MM.1S (cell line): ENCODE measurements at regions not wholly inside any gene's neighbourhood (a gene's known extent, or its start where the extent isn't known, plus 50 kb on each side); places are given as distances from the start of the nearest gene placed in this dataset.

Experiments
- EZH2 ChIP-seq: fragments of 300-600 bp; sonication (generic); optimal IDR thresholded peaks from 2 replicates; pipeline ENCODE3; 2017; ENCODE audit warnings: low read depth, mild to moderate bottlenecking, antibody characterized with exemption, low read length, mixed read lengths
- EZH2phosphoT487 ChIP-seq: fragments of 300-600 bp; sonication (generic); IDR thresholded peaks from 2 replicates; pipeline ENCODE4 v1.6.1; 2018; ENCODE audit warnings: antibody characterized with exemption, low read length
- TF ChIP-seq, protein P1 (sequence below): fragments of 300-600 bp; sonication (generic); IDR thresholded peaks from 2 replicates; pipeline ENCODE4 v1.5.1; 2016; ENCODE audit warnings: antibody characterized with exemption, low read length, mixed read lengths

DNA sequence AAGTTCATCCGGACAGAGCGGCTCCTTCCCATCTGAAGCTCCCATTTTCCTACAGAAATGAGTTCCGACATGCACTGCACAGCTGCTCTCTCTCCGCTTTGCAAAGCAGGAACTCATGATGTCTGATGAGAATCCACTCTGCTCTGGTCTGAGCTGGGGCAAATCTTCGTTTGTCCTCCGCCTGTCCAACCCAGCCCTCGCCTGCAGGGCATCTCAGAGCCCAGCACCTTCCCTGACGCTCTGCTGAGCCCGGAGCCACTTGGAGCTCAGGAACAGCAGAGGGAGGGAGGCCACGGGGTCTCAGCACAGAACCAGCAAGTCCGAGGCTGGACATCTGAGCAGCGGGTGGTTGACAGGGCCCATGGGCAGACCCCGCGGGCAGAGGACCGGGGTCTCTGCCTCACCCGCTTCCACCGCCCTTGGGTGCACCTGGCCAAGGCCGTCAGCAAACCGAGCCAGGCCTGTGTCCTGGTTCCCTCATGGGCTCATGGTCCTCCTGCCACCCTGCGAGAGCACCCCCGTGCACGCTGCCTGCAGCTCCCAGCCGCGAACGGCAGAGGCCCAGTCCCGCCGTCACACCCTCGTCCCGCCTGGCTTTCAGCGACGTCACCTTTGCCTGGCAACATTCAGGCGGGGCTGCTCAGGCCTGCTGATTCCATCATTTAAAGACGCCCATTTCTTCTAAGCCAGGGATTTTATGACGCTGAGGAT is 78.5 kb upstream of the BHLHE23 start:
- TF ChIP-seq, protein P1, sequence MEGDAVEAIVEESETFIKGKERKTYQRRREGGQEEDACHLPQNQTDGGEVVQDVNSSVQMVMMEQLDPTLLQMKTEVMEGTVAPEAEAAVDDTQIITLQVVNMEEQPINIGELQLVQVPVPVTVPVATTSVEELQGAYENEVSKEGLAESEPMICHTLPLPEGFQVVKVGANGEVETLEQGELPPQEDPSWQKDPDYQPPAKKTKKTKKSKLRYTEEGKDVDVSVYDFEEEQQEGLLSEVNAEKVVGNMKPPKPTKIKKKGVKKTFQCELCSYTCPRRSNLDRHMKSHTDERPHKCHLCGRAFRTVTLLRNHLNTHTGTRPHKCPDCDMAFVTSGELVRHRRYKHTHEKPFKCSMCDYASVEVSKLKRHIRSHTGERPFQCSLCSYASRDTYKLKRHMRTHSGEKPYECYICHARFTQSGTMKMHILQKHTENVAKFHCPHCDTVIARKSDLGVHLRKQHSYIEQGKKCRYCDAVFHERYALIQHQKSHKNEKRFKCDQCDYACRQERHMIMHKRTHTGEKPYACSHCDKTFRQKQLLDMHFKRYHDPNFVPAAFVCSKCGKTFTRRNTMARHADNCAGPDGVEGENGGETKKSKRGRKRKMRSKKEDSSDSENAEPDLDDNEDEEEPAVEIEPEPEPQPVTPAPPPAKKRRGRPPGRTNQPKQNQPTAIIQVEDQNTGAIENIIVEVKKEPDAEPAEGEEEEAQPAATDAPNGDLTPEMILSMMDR: no peak
- TF ChIP-seq EZH2 (no peak), EZH2phosphoT487 (no peak)
